ENCODE measurements at regions not wholly inside any gene's neighbourhood (a gene's known extent, or its start where the extent isn't known, plus 50 kb on each side); places are given as distances from the start of the nearest gene placed in this dataset.
"Not testable (repeated sequence)": the region's sequence is repeated elsewhere in the genome, so short reads cannot be mapped to it uniquely, and the experiment has no call there.

- Histone ChIP-seq H3K9me3 (no peaks in the 10 kb centered on the region), H3K27me3 (peaks cover 0 to under 1% of the 10 kb centered on the region in 2 donors), H3K27ac (no peak overlapping the region), H3K4me3 (no peak overlapping the region), H3K4me1 (no peaks in the 10 kb centered on the region), H3K36me3 (no peaks in the 10 kb centered on the region)
- no peak for TF ChIP-seq CTCF (IDR thresholded peaks at IDR 0.05)
- DNase-seq: no peak
- intact Hi-C loops (cut with DNase I): no loop called here
- no peak for ATAC-seq
Measured at GRCh38 chr5:174937201-174938123, 213.1 kb downstream of the MSX2 start.

DNA sequence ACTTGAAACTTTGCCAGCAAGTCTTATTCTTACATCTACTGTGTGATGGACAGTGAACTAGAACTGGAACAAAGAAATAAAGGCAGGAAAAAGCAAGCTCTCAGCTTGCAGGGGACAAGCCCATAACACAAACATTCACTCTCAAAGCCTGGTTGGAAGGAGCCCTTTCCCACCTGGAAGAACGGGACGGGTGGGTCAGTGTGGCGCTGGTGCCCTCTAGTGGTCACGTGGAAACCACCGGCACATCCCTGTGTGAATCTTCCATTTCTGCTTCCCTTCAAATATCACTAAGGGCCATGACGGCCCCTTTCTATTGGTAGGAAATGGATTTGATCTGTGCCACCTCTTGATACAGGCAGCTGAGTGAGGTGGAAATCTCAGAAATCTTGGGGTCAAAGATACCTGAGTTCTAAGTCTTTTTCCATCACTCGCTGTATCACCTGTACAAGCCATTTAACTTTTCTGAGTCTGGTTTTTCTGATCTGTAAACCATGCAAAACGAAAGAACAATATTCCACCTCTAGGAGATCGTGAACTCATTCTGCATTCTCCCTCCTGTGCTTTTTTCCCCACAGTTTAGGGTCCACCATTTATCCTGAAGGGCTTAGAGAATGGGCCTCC lies 211.6 kb downstream of the MSX2 start:
- H3K27ac ChIP-seq: no peak overlapping the region
- H3K4me1 ChIP-seq: no peaks in the 10 kb centered on the region
- H3K27me3 ChIP-seq: no peaks in the 10 kb centered on the region
- H3K9me3 ChIP-seq: no peaks in the 10 kb centered on the region
- intact Hi-C loops (cut with DNase I): no loop called here
- H3K36me3 ChIP-seq: no peaks in the 10 kb centered on the region
- ATAC-seq (peak; percentile 87), DNase-seq (peak; percentile 49 to 80 (median 66))
- H3K4me3 ChIP-seq: no peak overlapping the region
- peak; percentile 80 to 87 for TF ChIP-seq CTCF (IDR thresholded peaks at IDR 0.05)

DNA sequence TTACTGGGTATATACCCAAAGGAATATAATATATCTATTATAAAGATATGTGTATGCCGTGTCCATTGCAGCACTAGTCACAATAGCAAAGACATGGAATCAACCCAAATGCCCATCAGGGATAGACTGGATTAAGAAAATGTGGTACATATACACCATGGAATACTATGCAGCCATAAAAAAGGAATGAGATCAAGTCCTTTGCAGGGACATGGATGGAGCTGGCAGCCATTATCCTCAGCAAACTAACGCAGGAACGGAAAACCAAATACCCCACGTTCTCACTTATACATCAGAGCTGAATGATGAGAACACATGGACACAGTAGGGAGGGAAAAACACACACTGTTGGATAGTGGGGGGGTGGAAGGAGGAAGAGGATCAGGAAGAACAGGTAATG lies 206.7 kb downstream of the MSX2 start:
- H3K4me1 ChIP-seq; H3K36me3 ChIP-seq; H3K27me3 ChIP-seq; DNase-seq; intact Hi-C loops (cut with DNase I); H3K9me3 ChIP-seq; ATAC-seq; H3K27ac ChIP-seq; H3K4me3 ChIP-seq: not testable (repeated sequence)

- Histone ChIP-seq H3K4me3 (no peak overlapping the region), H3K4me1 (no peaks in the 10 kb centered on the region), H3K36me3 (no peaks in the 10 kb centered on the region), H3K27me3 (no peaks in the 10 kb centered on the region), H3K9me3 (no peaks in the 10 kb centered on the region), H3K27ac (no peak overlapping the region)
- no peak for ATAC-seq
- DNase-seq: no peak
- intact Hi-C loops (cut with DNase I): no loop called here
- TF ChIP-seq CTCF (IDR thresholded peaks at IDR 0.05): no peak
Measured at GRCh38 chr5:174925586-174925985, 201.2 kb downstream of the MSX2 start.

DNA sequence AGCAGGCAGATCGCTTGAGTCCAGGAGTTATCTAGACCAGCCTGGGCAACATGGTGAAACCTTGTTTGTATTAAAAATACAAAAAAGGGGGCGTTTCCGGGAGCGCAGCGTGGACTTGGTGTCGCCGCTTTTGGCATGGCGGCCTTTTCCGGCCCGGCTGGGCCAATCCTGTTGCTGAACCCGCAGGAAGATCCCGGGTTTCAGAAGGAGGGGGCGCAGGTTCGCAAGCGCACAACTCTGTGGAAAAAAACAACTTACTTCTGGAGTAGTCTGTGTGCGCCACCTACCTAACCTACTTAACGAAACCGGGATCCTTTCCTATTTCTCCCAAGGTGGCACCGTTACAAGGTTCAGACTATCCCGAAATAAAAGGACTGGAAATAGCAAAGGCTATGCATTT lies 198.6 kb downstream of the MSX2 start:
- no peak for TF ChIP-seq CTCF (IDR thresholded peaks at IDR 0.05)
- no peaks in the 10 kb centered on the region for H3K9me3 ChIP-seq
- no peak for ATAC-seq
- no peaks in the 10 kb centered on the region for H3K4me1 ChIP-seq
- no peaks in the 10 kb centered on the region for H3K36me3 ChIP-seq
- intact Hi-C loops (cut with DNase I): no loop called here
- no peak overlapping the region for H3K4me3 ChIP-seq
- H3K27me3 ChIP-seq: no peaks in the 10 kb centered on the region
- no peak for DNase-seq
- H3K27ac ChIP-seq: no peak overlapping the region
